ENCODE measurements at regions not wholly inside any gene's neighbourhood (a gene's known extent, or its start where the extent isn't known, plus 50 kb on each side); places are given as distances from the start of the nearest gene placed in this dataset.

DNA sequence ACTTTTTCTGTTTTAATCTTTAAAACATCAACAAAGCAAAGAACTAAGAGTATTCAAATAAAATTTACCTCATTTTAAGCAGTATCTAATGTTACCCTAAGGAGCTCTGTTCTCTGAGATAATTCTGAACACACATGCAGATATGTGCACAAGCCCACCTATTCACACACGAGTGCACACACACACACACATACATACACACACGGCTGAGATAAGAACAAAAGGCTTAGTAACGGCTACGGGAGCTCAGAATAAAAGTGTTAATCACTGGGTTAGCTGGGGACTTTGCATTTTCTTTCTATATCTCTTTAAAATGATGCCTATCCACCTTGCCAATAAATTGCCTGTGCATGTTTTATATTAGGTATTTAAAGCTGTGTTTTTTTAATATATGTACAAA, 1096.3 kb downstream of the GALC start:
- Mint-ChIP-seq H3K4me1 (peaks cover 12% of the 10 kb centered on the region), H3K27ac (no peak overlapping the region), H3K4me3 (no peak overlapping the region), H3K9me3 (no peaks in the 10 kb centered on the region), H3K36me3 (ENCODE audit: low read depth) (no peaks in the 10 kb centered on the region), H3K27me3 (ENCODE audit: insufficient read depth) (no peaks in the 10 kb centered on the region)
- no peaks in the 10 kb centered on the region for H3K9me3 ChIP-seq (ENCODE audit: control insufficient read depth, low read length)
- TF ChIP-seq CTCF (conservative IDR thresholded peaks at IDR 0.05), result no peak
- peaks cover 6% of the 10 kb centered on the region for H3K4me1 ChIP-seq (ENCODE audit: control insufficient read depth, insufficient read depth, low read length)
- no peak overlapping the region for H3K9ac ChIP-seq (ENCODE audit: extremely low read depth, low read length, poor library complexity, severe bottlenecking)
- no peak for DNase-seq
- no peak overlapping the region for H3K27ac ChIP-seq (ENCODE audit: low read depth, low read length)
- no peaks in the 10 kb centered on the region for H3K36me3 ChIP-seq (ENCODE audit: control insufficient read depth, insufficient read depth, low read length)
- WGBS, 2 experiments (ENCODE audit: insufficient coverage in 1 of 2, insufficient read length in 1 of 2), result 91% methylated on average over 4 of the region's 4 CpGs; no CpG with 5 or more reads in 1 of the 2 experiments
- H3K27me3 ChIP-seq (ENCODE audit: control insufficient read depth, insufficient read depth, low read length, poor library complexity, severe bottlenecking), result no peaks in the 10 kb centered on the region
- H3K4me3 ChIP-seq (ENCODE audit: low read length), result no peak overlapping the region

- H3K27ac ChIP-seq (ENCODE audit: low read depth, low read length), result no peak overlapping the region
- no peak overlapping the region for H3K9ac ChIP-seq (ENCODE audit: extremely low read depth, low read length, poor library complexity, severe bottlenecking)
- Mint-ChIP-seq H3K4me3 (no peak overlapping the region), H3K9me3 (peaks cover 4% of the 10 kb centered on the region), H3K36me3 (ENCODE audit: low read depth) (no peaks in the 10 kb centered on the region), H3K27ac (no peak overlapping the region), H3K4me1 (peaks cover 12% of the 10 kb centered on the region), H3K27me3 (ENCODE audit: insufficient read depth) (no peaks in the 10 kb centered on the region)
- H3K27me3 ChIP-seq (ENCODE audit: control insufficient read depth, insufficient read depth, low read length, poor library complexity, severe bottlenecking), result no peaks in the 10 kb centered on the region
- H3K4me1 ChIP-seq (ENCODE audit: control insufficient read depth, insufficient read depth, low read length), result peaks cover 6% of the 10 kb centered on the region
- no peak for TF ChIP-seq CTCF (conservative IDR thresholded peaks at IDR 0.05)
- no peak overlapping the region for H3K4me3 ChIP-seq (ENCODE audit: low read length)
- H3K9me3 ChIP-seq (ENCODE audit: control insufficient read depth, low read length), result no peaks in the 10 kb centered on the region
- WGBS, 2 experiments (ENCODE audit: insufficient coverage in 1 of 2, insufficient read length in 1 of 2), result 66 to 78% methylated on average over 2 of the region's 2 CpGs
- no peaks in the 10 kb centered on the region for H3K36me3 ChIP-seq (ENCODE audit: control insufficient read depth, insufficient read depth, low read length)
- DNase-seq, result no peak
Observed at GRCh38 chr14:86892152-86892956, 1100.6 kb downstream of the GALC start.

DNA sequence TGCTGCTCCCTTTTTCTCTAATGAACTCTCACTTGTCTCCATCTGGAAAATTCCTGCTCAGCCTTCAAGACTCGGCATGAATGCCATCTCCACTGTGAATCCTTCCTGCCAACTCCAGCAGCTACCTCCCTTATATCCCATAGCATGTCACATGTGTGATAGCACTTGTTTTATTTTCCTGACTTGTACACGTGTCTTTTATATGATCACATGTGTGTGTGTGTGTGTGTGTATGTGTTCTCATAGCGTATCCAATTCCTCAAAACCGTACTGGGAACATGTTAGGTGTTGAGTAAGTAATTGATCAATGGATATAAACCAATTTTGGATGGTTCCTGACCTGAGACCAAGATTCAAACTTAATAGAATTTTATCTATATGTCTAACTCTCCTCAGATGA, 1107.7 kb downstream of the GALC start:
- Mint-ChIP-seq H3K27me3 (ENCODE audit: insufficient read depth) (no peaks in the 10 kb centered on the region), H3K4me1 (peaks cover 4% of the 10 kb centered on the region), H3K4me3 (no peak overlapping the region), H3K9me3 (peaks cover 4% of the 10 kb centered on the region), H3K27ac (no peak overlapping the region), H3K36me3 (ENCODE audit: low read depth) (no peaks in the 10 kb centered on the region)
- H3K4me1 ChIP-seq (ENCODE audit: control insufficient read depth, insufficient read depth, low read length), result no peaks in the 10 kb centered on the region
- no peak for DNase-seq
- TF ChIP-seq CTCF (conservative IDR thresholded peaks at IDR 0.05), result no peak
- H3K9me3 ChIP-seq (ENCODE audit: control insufficient read depth, low read length), result no peaks in the 10 kb centered on the region
- 90 to 92% methylated on average over 2 to 4 of the region's 4 CpGs for WGBS, 2 experiments (ENCODE audit: insufficient coverage in 1 of 2, insufficient read length in 1 of 2)
- H3K9ac ChIP-seq (ENCODE audit: extremely low read depth, low read length, poor library complexity, severe bottlenecking), result no peak overlapping the region
- H3K36me3 ChIP-seq (ENCODE audit: control insufficient read depth, insufficient read depth, low read length), result no peaks in the 10 kb centered on the region
- H3K27ac ChIP-seq (ENCODE audit: low read depth, low read length), result no peak overlapping the region
- H3K27me3 ChIP-seq (ENCODE audit: control insufficient read depth, insufficient read depth, low read length, poor library complexity, severe bottlenecking), result no peaks in the 10 kb centered on the region
- no peak overlapping the region for H3K4me3 ChIP-seq (ENCODE audit: low read length)

Data from endodermal cell (in vitro differentiated cells).